GM12878 (cell line): ENCODE measurements at regions not wholly inside any gene's neighbourhood (a gene's known extent, or its start where the extent isn't known, plus 50 kb on each side); places are given as distances from the start of the nearest gene placed in this dataset.

ENCODE experiments used
- ATAC-seq: fragments of 200-7000 bp; cut with Tn5 transposase; 3 replicates; pipeline ENCODE4 v1.9.1; 2020; ENCODE audit warnings: mild to moderate bottlenecking, moderate library complexity
- BruUV-seq: library from RNA; stranded (reverse); fragments of 400-500 nt; replicated peaks from 2 replicates; lab custom pipeline; 2021; lab: Mats Ljungman, UMichigan
- CTCF ChIA-PET: fragments of 300-600 bp; sonication (Branson Sonifier 250); formaldehyde crosslinking; extraction: SDS; loops from one replicate; lab custom pipeline; 2021; ENCODE audit warnings: inconsistent platforms; lab: Yijun Ruan, JAX
- POLR2A ChIA-PET: fragments of 350-600 bp; formaldehyde crosslinking; extraction: SDS; loops from one replicate; lab custom pipeline; 2021; ENCODE audit warnings: inconsistent platforms; lab: Charles Lee
- RAD21 ChIA-PET: fragments of 300-600 bp; sonication (Branson Sonifier 250); formaldehyde crosslinking; loops from one replicate; lab custom pipeline; 2023; ENCODE audit warnings: antibody characterized with exemption; ENCODE audit not compliant: unreplicated experiment; lab: Charles Lee
- SMC1A ChIA-PET: fragments of 300-600 bp; sonication (Branson Sonifier 250); formaldehyde crosslinking; loops from one replicate; lab custom pipeline; 2023; ENCODE audit not compliant: unreplicated experiment, uncharacterized antibody; lab: Charles Lee
- DNase-seq: peaks from one replicate; pipeline ENCODE4 v3.0.0-alpha.2; 2011; ENCODE audit warnings: low read depth, low spot score
- FAIRE-seq: peaks from 3 replicates; lab custom pipeline; 2011; peaks lifted over from hg19 to GRCh38; lab: Jason Lieb, UNC
- H2AFZ ChIP-seq: 2 replicates; pipeline ENCODE4 v1.6.0; 2011; ENCODE audit warnings: low read depth, low read length, control low read depth; ENCODE audit not compliant: control insufficient read depth
- H3K27ac ChIP-seq: 2 replicates; pipeline ENCODE4 v1.5.1; 2011; ENCODE audit warnings: control low read depth; ENCODE audit not compliant: control insufficient read depth, insufficient read depth
- H3K27me3 ChIP-seq, 2 experiments: replicated peaks in 1 of 2; 2 replicates each; pipeline versions ENCODE4 v1.6.0 to v1.6.1; 2011; ENCODE audit warnings: low read length in 1 of 2; ENCODE audit not compliant: control insufficient read depth in 2 of 2, insufficient read depth in 2 of 2
- H3K36me3 ChIP-seq, 2 experiments: 2 replicates each; pipeline ENCODE4 v1.5.1; 2011; ENCODE audit warnings: low read length in 1 of 2; ENCODE audit not compliant: control insufficient read depth in 2 of 2, insufficient read depth in 2 of 2
- H3K4me1 ChIP-seq: 2 replicates; pipeline ENCODE4 v1.6.1; 2011; ENCODE audit warnings: mild to moderate bottlenecking, low read length, moderate library complexity, mixed read lengths; ENCODE audit not compliant: control insufficient read depth, insufficient read depth
- H3K4me2 ChIP-seq: 2 replicates; pipeline ENCODE4 v1.6.0; 2011; ENCODE audit warnings: control low read depth; ENCODE audit not compliant: control insufficient read depth, insufficient read depth
- H3K4me3 ChIP-seq: fragments of 200-600 bp; sonication (generic); 2 replicates; pipeline ENCODE4 v1.5.1; 2016
- H3K79me2 ChIP-seq: 2 replicates; pipeline ENCODE4 v1.6.0; 2011; ENCODE audit warnings: low read length; ENCODE audit not compliant: control insufficient read depth, insufficient read depth
- H3K9ac ChIP-seq: 2 replicates; pipeline ENCODE4 v1.8.0; 2011; ENCODE audit warnings: low read length, control low read depth, mixed read lengths; ENCODE audit not compliant: control insufficient read depth, insufficient read depth
- H3K9me3 ChIP-seq: replicated peaks from 3 replicates; pipeline ENCODE4 v1.5.1; 2011; ENCODE audit warnings: mild to moderate bottlenecking, low read length; ENCODE audit not compliant: control insufficient read depth, insufficient read depth
- H4K20me1 ChIP-seq: 2 replicates; pipeline ENCODE4 v1.6.0; 2011; ENCODE audit not compliant: control insufficient read depth, insufficient read depth
- ATF2 ChIP-seq: IDR thresholded peaks from 2 replicates; pipeline ENCODE4 v1.6.1; 2012; ENCODE audit warnings: low read length, inconsistent platforms
- BHLHE40 ChIP-seq, 2 experiments: fragments of 450-650 bp in 1 of 2; IDR thresholded peaks; 2 replicates each; pipeline ENCODE4 v1.6.1; 2011 to 2017; ENCODE audit warnings: low read depth in 2 of 2, borderline replicate concordance in 1 of 2, improper control_type of control experiment in 1 of 2, low read length in 1 of 2, mild to moderate bottlenecking in 1 of 2
- CBFB ChIP-seq: IDR thresholded peaks from 2 replicates; pipeline ENCODE4 v1.6.1; 2016; ENCODE audit warnings: antibody characterized with exemption, low read depth
- CBX3 ChIP-seq: fragments of 200-600 bp; sonication (generic); IDR thresholded peaks from 2 replicates; pipeline ENCODE4 v1.6.1; 2016; ENCODE audit warnings: low read depth, borderline replicate concordance
- CEBPB ChIP-seq, 2 experiments: fragments of 150-350 bp in 1 of 2; IDR thresholded peaks; 2 replicates each; pipeline ENCODE4 v1.6.1; 2012 to 2014; ENCODE audit warnings: low read depth in 2 of 2, low read length in 2 of 2, borderline replicate concordance in 1 of 2, inconsistent platforms in 1 of 2
- E2F4 ChIP-seq: IDR thresholded peaks from 2 replicates; pipeline ENCODE4 v1.6.1; 2012; ENCODE audit warnings: low read depth, low read length, improper control_type of control experiment
- FOXK2 ChIP-seq: fragments of 450-650 bp; IDR thresholded peaks from 2 replicates; pipeline ENCODE4 v1.6.1; 2017; ENCODE audit warnings: mild to moderate bottlenecking, moderate library complexity
- HSF1 ChIP-seq: fragments of 150-350 bp; IDR thresholded peaks from 2 replicates; pipeline ENCODE4 v1.6.1; 2014; ENCODE audit warnings: mild to moderate bottlenecking, low read depth, low read length
- IRF3 ChIP-seq: fragments of 450-650 bp; IDR thresholded peaks from 2 replicates; pipeline ENCODE4 v1.6.1; 2014; ENCODE audit warnings: mild to moderate bottlenecking
- KLF5 ChIP-seq: fragments of 450-650 bp; IDR thresholded peaks from 2 replicates; pipeline ENCODE4 v1.6.1; 2014; ENCODE audit warnings: mild to moderate bottlenecking; ENCODE audit not compliant: partially characterized antibody
- MLLT1 ChIP-seq: fragments of 450-650 bp; IDR thresholded peaks from 2 replicates; pipeline ENCODE4 v1.6.1; 2016; ENCODE audit warnings: mild to moderate bottlenecking
- WGBS: methylation state at CpG from one replicate; pipeline ENCODE4 v1.1.6; 2016; ENCODE audit warnings: low lambda C conversion rate; ENCODE audit not compliant: insufficient replicate concordance, insufficient coverage; ENCODE audit errors: missing lambda C conversion rate; 5-methylcytosine and 5-hydroxymethylcytosine counted together
- in situ Hi-C: fragments of 300-500 bp; cut with MboI; formaldehyde crosslinking; loops from 9 replicates; pipeline ENCODE4 v1.14.3; 2018; ENCODE audit warnings: mixed read lengths
- intact Hi-C: fragments of 100-400 bp; cut with micrococcal nuclease; formaldehyde crosslinking; loops from one replicate; pipeline ENCODE4 v1.14.2; 2022; ENCODE audit not compliant: unreplicated experiment

GRCh38 chrX:42695800-42696358, 82.1 kb downstream of the PPP1R2C start (continued):
- TF ChIP-seq E2F4 = no peak

GRCh38 chrX:42694260-42694815, 83.6 kb downstream of the PPP1R2C start:
- H3K36me3 ChIP-seq = no peaks in the 10 kb centered on the region
- no peak overlapping the region for H3K4me3 ChIP-seq
- intact Hi-C loops = no loop called here
- no peaks in the 10 kb centered on the region for H3K79me2 ChIP-seq
- RAD21 ChIA-PET = no interaction called here
- POLR2A ChIA-PET = no interaction called here
- no peak overlapping the region for H3K27ac ChIP-seq
- BruUV-seq = no TSS peak
- H3K9ac ChIP-seq = no peak overlapping the region
- DNase-seq (no peak), FAIRE-seq (no peak), ATAC-seq (no peak)
- SMC1A ChIA-PET = no interaction called here
- TF ChIP-seq CEBPB (IDR thresholded peaks at IDR 0.05; ENCODE audit: borderline replicate concordance in 1 of 2, low read depth in 2 of 2, low read length in 2 of 2) = no peak
- TF ChIP-seq FOXK2 = no peak
- no peak for TF ChIP-seq CBFB
- TF ChIP-seq MLLT1 = no peak
- no peak for TF ChIP-seq HSF1
- no peak for TF ChIP-seq ATF2
- no peak for TF ChIP-seq BHLHE40 (IDR thresholded peaks at IDR 0.05; ENCODE audit: borderline replicate concordance in 1 of 2, low read depth in 2 of 2, low read length in 1 of 2)
- no peak for TF ChIP-seq CBX3
- TF ChIP-seq KLF5 = no peak
- no peak for TF ChIP-seq IRF3
- no peaks in the 10 kb centered on the region for H4K20me1 ChIP-seq
- CTCF ChIA-PET = no interaction called here
- H3K4me2 ChIP-seq = no peak overlapping the region
- H3K4me1 ChIP-seq = no peaks in the 10 kb centered on the region
- H2AFZ ChIP-seq = no peak overlapping the region
- WGBS = 0% methylated on average over 1 of the region's 1 CpG
- no peaks in the 10 kb centered on the region for H3K27me3 ChIP-seq
- no peaks in the 10 kb centered on the region for H3K9me3 ChIP-seq
- in situ Hi-C loops = no loop called here
